ENCODE measurements at regions not wholly inside any gene's neighbourhood (a gene's known extent, or its start where the extent isn't known, plus 50 kb on each side); places are given as distances from the start of the nearest gene placed in this dataset.
A peak's percentile ranks its signal among the peaks of the same experiment; 100 is the strongest.

DNA sequence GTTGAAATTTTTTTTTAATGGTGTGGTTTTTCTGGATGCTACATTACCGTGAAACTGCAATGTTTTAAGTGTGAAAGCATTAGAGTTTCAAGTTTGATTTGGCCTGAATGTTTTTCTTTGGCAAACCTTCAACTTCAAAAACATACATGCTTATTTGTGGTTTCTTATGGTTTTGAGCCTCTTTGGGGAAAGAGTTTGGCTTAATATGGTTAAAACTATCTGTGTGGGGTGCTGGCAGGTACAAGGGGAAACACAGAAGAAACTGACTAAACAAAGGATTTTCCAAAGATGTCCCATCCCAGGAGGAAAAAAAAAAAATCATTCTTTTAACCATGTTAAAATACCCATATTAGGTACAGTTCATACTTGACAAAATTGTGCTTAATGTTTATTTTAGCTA is 121.1 kb downstream of the HGF start:
- Histone ChIP-seq H3K4me1 (no peaks in the 10 kb centered on the region; the same call in 1 of the 2 replicates), H3K9me3 (replicated peaks) (peaks cover 9% of the 10 kb centered on the region), H3K27ac (no peak overlapping the region), H3K36me3 (no peaks in the 10 kb centered on the region), H3K27me3 (no peaks in the 10 kb centered on the region), H3K4me3 (no peak overlapping the region)
- no peak for DNase-seq

DNA sequence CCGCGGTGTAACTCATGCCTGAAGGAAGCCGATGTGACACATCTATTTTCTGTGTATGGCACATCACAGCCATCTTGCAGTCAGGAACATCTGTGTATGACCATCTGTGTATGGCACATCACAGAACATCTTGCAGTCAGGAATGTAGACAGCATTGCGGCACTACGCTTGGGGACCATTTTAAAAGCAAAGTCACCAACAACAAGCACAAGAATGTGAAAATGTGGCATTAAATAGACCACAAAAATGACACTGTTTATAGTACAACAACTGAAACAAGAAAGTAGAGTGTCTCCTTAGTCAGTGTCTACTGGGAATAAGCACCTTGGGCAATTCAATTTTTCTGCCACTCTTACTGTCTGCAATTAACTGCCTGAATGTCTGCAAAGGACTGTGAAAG is 124.4 kb downstream of the HGF start:
- Histone ChIP-seq H3K4me1 (no peaks in the 10 kb centered on the region; the same call in 1 of the 2 replicates), H3K36me3 (no peaks in the 10 kb centered on the region), H3K27me3 (no peaks in the 10 kb centered on the region), H3K9me3 (replicated peaks) (0 out of 2 replicates have a peak, but pooled peaks cover 3% of the 10 kb centered on the region), H3K27ac (no peak overlapping the region), H3K4me3 (no peak overlapping the region)
- peak in 1 of 2 experiments; percentile 4 for DNase-seq

DNA sequence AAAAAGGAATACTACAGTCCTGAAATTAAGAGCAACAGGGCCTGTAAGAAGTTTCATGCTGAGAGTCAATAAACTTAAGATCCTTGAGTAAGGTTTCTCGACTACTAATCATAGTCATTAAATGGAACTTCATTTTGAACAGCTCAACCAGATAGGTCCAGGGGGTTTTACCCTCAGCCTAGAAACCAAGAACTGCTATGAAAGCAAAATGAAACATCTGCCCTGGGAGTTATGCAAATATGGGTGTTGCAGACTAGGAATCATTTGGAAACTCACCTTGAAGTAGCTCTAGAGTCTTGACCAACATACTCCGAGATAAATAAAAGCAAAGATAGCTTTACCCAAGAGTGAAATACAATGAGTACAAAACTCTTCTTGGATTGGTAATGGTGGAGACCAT is 128.0 kb downstream of the HGF start:
- Histone ChIP-seq H3K27ac (no peak overlapping the region), H3K36me3 (no peaks in the 10 kb centered on the region)
- DNase-seq, result no peak

DNA sequence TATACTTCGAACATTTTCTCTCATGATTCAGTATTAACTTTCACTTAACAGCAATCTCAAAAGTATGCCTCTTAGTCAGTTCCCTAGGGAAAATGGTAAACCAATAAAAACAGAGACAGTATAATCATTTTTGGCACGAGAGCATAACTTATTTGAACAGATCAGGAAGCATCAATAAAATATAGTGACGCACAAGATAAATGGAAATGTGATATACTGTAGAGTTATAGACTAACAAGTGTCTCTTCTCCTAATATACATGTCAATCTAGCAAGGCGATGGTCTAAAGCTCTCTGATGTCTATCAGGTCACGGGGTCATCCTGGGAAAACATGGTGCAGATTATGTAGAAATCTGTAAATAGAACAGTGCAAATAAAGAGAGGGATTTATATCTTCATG is 131.6 kb downstream of the HGF start:
- Histone ChIP-seq H3K27ac (no peak overlapping the region), H3K9me3 (replicated peaks) (0 out of 2 replicates have a peak, but pooled peaks cover 3% of the 10 kb centered on the region), H3K27me3 (no peaks in the 10 kb centered on the region), H3K4me3 (no peak overlapping the region), H3K36me3 (no peaks in the 10 kb centered on the region), H3K4me1 (peaks cover 4% of the 10 kb centered on the region; the same call in 1 of the 2 replicates)
- peak in 1 of 2 experiments; percentile 20 for DNase-seq

More for the DNA sequence above, 128.0 kb downstream of the HGF start:
- H3K4me1 ChIP-seq, result peaks cover 4% of the 10 kb centered on the region; the same call in 1 of the 2 replicates
- no peaks in the 10 kb centered on the region for H3K27me3 ChIP-seq
- 0 out of 2 replicates have a peak, but pooled peaks cover 3% of the 10 kb centered on the region for H3K9me3 ChIP-seq (replicated peaks)
- H3K4me3 ChIP-seq, result no peak overlapping the region

DNA sequence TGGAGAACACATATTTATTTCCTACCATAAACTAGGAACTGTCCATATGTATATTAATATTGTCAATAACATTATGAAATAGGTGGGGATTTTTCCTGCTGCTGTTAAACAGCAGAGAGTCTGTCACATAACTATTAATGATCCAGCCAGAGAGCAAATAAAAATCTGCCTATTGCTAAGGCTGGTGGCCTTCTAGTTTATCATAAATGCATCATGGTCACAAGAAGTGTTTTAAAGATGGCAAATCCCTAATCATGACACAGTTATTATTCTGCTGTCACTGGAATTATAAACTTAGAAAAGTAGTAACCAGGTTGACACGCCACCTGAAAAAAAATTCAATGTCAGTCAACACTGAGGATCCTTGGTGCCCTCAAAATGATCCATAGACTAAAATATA is 132.3 kb downstream of the HGF start:
- H3K9me3 ChIP-seq (replicated peaks), result 0 out of 2 replicates have a peak, but pooled peaks cover 3% of the 10 kb centered on the region
- H3K4me1 ChIP-seq, result peaks cover 4% of the 10 kb centered on the region; the same call in 1 of the 2 replicates
- H3K36me3 ChIP-seq, result no peaks in the 10 kb centered on the region
- H3K4me3 ChIP-seq, result no peak overlapping the region
- H3K27me3 ChIP-seq, result no peaks in the 10 kb centered on the region
- no peak for DNase-seq
- H3K27ac ChIP-seq, result no peak overlapping the region

DNA sequence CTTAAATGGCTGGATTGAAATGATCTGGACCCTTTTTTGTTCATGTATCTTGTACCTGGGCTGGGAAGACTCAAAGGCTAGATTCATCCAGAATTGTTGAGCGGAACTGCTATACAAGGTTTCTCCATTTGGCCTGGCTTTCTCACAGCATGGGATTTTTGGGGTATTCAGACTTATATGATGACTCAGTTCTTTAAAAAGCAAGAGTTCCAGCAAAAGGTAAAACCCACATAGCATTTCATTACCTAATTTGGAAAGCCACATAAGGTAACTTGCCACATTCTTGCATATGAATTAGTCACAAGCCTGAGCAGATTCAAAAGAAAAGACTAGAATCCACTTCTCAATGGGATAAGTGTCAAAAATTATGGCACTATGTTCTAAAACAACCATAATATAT is 137.4 kb downstream of the HGF start:
- no peaks in the 10 kb centered on the region for H3K4me1 ChIP-seq
- H3K27ac ChIP-seq, result no peak overlapping the region
- no peaks in the 10 kb centered on the region for H3K27me3 ChIP-seq
- H3K4me3 ChIP-seq, result no peak overlapping the region
- H3K9me3 ChIP-seq (replicated peaks), result no peaks in the 10 kb centered on the region
- DNase-seq, result no peak
- no peaks in the 10 kb centered on the region for H3K36me3 ChIP-seq

DNA sequence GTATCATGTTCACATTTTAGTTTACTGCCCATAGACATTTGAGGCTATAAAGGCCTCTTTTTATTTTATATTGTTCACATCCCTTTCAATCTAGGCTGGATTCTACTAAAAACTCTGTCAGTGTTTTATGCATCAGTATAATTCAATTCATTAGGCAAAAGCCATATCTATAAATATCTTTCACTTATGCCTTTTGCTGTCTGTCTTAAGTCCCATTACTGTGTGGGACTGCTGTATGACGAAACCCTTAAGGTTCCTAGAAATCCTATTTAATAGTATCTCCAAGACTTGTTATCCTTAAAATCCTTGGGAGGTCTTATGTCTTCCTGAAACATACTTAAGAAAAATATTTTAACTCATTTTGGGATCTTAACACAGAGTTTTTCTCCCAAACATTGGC is 139.2 kb downstream of the HGF start:
- H3K27ac ChIP-seq, result no peak overlapping the region

DNA sequence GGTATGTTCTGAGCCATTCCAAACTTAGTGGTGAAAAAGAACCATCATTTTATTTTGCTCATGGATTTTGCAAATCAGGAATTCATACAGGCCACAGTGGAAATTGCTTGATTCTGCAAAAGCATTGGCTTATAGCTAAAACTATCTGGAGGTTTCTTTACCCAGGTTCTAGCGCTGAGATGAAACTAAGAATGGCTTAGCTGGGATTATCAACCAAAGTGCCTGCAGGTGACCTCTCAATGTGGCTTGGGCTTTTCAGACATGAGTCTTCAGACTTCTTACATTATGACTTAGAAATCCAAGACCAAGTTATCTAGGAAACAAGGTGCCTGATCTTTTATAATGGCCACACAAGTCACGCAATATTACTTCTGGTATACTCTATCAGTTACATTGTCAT is 140.1 kb downstream of the HGF start:
- Histone ChIP-seq H3K27ac (no peak overlapping the region), H3K4me3 (no peak overlapping the region), H3K4me1 (no peaks in the 10 kb centered on the region), H3K27me3 (no peaks in the 10 kb centered on the region), H3K9me3 (replicated peaks) (no peaks in the 10 kb centered on the region), H3K36me3 (no peaks in the 10 kb centered on the region)
- DNase-seq, result no peak

More for the DNA sequence above, 139.2 kb downstream of the HGF start:
- H3K27me3 ChIP-seq, result no peaks in the 10 kb centered on the region
- H3K36me3 ChIP-seq, result no peaks in the 10 kb centered on the region
- no peak for DNase-seq
- H3K9me3 ChIP-seq (replicated peaks), result no peaks in the 10 kb centered on the region
- H3K4me3 ChIP-seq, result no peak overlapping the region
- H3K4me1 ChIP-seq, result no peaks in the 10 kb centered on the region

DNA sequence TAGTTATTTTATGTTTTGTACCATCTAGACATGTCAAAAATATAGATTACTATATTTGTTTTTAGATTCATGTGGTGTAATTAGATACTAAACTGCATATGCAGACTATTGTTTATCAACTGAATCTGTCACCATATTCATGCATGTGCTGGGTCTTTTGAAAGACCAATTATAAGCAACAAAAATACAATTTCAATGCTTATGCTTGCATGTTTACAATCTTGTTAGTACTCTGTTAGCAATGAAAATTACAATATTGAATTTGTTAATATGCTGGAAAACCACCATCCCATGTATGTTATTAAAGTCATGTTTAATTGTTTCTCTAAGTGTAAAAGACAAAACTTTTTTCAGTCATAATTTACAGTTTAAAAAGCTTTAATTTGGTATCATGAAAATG is 140.9 kb downstream of the HGF start:
- H3K27ac ChIP-seq, result no peak overlapping the region
- DNase-seq, result no peak

DNA sequence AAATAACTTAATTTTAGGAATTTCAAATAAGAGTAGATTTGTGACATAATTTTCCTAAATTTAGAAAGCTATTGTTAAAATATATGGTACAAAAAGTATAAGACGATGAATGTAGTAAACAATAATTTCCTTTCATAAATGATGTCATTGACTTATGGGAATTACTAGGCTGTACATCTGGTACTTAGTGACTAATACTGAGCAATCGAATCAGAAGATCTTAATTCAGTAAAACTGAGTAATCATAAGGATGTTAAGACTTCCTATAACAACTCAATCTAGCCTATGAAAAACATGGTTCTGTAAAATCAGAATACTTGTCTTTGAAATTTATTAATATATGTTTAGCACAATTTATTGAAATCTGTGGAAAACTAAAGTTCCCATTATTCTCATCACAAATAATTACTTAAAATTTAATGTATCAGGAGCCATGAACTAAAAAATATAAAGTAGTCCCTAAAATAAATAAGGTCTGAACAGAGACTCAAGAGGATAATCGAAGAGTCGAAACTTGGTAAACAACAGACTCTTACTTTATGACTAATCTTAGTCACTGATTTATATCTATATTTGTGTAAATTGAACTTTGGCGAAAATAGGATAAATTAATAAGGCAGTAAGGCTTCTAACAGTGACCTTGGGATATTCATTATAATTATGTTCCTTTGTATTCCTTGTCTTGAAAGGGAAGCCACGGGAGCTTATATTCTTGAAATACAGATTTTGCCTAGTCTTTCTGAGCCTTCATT is 142.1 kb downstream of the HGF start:
- no peak overlapping the region for H3K27ac ChIP-seq
- no peak overlapping the region for H3K4me3 ChIP-seq
- peaks cover 6% of the 10 kb centered on the region; the same call in 1 of the 2 replicates for H3K4me1 ChIP-seq
- H3K27me3 ChIP-seq, result no peaks in the 10 kb centered on the region
- no peak for DNase-seq
- no peaks in the 10 kb centered on the region for H3K9me3 ChIP-seq (replicated peaks)
- H3K36me3 ChIP-seq, result no peaks in the 10 kb centered on the region

More for the DNA sequence above, 140.9 kb downstream of the HGF start:
- Histone ChIP-seq H3K27me3 (no peaks in the 10 kb centered on the region), H3K36me3 (no peaks in the 10 kb centered on the region), H3K4me1 (peaks cover 4% of the 10 kb centered on the region; the same call in 1 of the 2 replicates), H3K9me3 (replicated peaks) (no peaks in the 10 kb centered on the region), H3K4me3 (no peak overlapping the region)

DNA sequence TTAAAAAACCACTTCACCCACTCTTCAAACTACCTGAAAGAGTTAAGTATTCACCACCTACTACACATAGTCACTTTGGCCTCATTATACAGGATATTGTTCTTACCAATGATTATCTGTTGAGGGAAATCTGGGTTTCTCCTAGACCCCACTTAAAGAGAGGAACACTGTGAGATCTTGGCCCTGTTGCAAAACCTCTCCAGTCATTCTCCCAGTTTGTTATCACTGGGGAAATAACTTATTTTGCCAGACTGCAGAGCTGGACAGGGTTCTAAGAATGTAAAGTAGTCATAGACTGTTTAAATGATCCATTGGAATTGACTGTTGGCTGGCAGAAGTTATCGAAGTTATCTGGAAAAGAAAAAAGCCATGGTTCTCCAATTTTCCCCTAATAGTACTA is 143.8 kb downstream of the HGF start:
- Histone ChIP-seq H3K36me3 (no peaks in the 10 kb centered on the region), H3K4me1 (peaks cover 6% of the 10 kb centered on the region; the same call in 1 of the 2 replicates), H3K27me3 (no peaks in the 10 kb centered on the region), H3K9me3 (replicated peaks) (no peaks in the 10 kb centered on the region), H3K27ac (no peak overlapping the region), H3K4me3 (no peak overlapping the region)
- no peak for DNase-seq

DNA sequence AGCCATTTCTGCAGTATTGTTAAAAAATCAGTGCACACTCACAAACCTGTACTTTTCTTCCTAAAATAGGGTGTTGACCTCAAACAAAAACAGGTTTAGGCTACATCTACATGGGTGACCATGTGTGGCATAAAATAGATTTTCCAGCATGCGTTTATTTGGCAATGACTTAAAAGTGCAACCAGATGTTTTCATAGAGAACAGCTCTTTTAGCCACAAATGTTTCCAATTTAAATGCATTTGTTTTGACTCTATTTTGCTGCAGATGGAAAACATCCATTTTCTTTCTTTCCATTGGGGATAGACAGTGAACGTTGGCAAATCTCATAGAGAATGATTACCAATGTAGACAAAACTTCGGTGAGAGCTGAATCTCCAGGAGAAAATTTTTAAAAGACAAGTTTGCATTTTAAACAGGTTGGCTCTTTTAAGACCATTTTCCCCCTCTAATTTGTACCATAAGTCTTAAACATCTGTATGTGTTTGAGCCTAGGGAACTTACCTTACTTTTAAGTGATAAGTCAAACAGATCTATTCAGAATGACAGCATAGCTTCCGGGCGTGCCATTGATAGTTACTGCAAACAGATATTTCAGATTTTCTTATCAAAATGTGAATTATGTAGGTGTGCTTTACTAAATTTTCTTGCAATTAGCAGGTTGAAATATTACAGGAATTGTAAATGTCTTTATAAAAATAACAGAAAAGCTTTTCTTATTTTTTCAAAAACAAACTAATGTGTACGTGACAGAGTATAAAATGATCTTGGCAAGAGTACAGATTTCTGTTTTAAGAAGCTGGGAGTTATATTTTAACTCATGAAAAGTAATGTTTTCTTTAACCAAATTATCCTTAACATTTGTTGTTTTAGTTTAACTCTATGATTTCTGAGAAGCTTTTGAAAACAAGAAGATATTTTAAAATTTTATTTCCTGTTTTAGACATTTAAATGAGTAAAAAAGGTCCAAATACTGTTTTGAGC is 144.9 kb downstream of the HGF start:
- Histone ChIP-seq H3K4me3 (no peak overlapping the region), H3K36me3 (no peaks in the 10 kb centered on the region), H3K4me1 (peaks cover 6% of the 10 kb centered on the region; the same call in 1 of the 2 replicates), H3K27me3 (no peaks in the 10 kb centered on the region), H3K9me3 (replicated peaks) (no peaks in the 10 kb centered on the region), H3K27ac (no peak overlapping the region)
- DNase-seq, result no peak

DNA sequence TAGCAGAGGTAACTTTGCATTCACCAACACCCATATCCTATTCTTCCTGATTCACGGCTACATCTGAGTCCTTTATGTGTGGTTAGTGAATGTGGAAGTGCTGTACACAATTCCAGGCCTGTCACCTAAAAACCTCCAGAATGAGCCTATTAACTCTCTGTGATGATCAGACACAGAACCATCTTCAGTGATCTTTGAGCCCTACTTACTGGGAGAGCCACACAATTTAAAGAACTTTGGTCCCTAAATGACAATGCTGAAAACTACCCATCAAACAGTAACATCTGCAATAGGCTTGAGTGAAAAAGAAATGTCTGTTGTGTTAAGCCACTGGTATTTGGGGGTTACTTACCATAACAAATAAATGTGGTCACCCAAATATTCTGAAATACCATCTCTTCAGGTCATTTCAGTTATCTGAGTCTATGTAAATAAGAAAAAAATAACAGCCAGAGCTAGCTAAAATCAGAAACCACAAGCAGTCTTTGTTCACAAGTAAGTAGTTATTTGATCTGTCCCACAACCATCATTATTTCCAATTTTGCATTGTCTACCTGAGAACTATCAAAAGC is 145.7 kb downstream of the HGF start:
- Histone ChIP-seq H3K4me3 (no peak overlapping the region), H3K27ac (no peak overlapping the region)
- peak in 1 of 2 experiments; percentile 24 for DNase-seq

DNA sequence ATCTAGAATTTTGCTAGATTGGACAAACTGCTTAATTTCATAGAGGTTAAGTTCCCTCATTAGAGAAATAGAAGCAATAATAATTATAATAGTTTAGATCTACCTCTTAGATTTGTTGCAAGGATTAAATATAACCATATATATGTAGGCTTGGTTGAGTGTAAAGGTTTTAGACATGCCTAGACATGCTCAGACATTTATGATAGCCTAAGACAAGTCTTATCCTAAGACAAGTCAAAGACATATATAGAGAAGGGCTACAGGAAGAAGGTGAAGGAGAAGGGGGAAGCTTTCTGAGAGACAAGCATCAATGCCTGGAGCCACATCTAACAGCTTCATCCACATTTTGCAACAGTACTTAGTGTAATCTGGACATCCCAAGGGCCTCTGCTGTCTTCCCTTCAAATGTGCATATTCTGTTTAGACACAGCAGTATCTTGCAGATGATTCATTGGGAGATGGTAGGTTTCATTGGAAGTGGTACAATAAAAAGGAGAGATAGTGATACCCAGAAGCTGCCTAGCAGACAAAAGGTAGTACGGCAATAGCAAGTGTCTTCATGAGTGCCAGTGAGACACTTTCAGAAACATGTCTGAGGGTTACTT is 146.5 kb downstream of the HGF start:
- no peaks in the 10 kb centered on the region for H3K27me3 ChIP-seq
- H3K27ac ChIP-seq, result no peak overlapping the region
- no peaks in the 10 kb centered on the region for H3K36me3 ChIP-seq
- no peaks in the 10 kb centered on the region for H3K9me3 ChIP-seq (replicated peaks)
- no peak for DNase-seq
- peaks cover 6% of the 10 kb centered on the region; the same call in 1 of the 2 replicates for H3K4me1 ChIP-seq
- H3K4me3 ChIP-seq, result no peak overlapping the region

More for the DNA sequence above, 145.7 kb downstream of the HGF start:
- Histone ChIP-seq H3K4me1 (peaks cover 6% of the 10 kb centered on the region; the same call in 1 of the 2 replicates), H3K27me3 (no peaks in the 10 kb centered on the region), H3K36me3 (no peaks in the 10 kb centered on the region), H3K9me3 (replicated peaks) (no peaks in the 10 kb centered on the region)
